T47D (cell line): ENCODE measurements at regions not wholly inside any gene's neighbourhood (a gene's known extent, or its start where the extent isn't known, plus 50 kb on each side); places are given as distances from the start of the nearest gene placed in this dataset.

Source experiments
- DNase-seq, 2 experiments: peaks; one replicate each; pipeline versions ENCODE4 v3.0.0 to v3.0.0-alpha.2; 2011 to 2012; ENCODE audit warnings: low read depth in 1 of 2, low spot score in 1 of 2
- JUND ChIP-seq: IDR thresholded peaks from 2 replicates; pipeline ENCODE4 v1.6.1; 2012; ENCODE audit warnings: low read depth
- in situ Hi-C: cut with HindIII; loops from 2 replicates; pipeline ENCODE4 v1.10.0; 2016; ENCODE audit warnings: low sequenced_read_pairs, low pct_unique_long_range_greater_than_20kb

DNA sequence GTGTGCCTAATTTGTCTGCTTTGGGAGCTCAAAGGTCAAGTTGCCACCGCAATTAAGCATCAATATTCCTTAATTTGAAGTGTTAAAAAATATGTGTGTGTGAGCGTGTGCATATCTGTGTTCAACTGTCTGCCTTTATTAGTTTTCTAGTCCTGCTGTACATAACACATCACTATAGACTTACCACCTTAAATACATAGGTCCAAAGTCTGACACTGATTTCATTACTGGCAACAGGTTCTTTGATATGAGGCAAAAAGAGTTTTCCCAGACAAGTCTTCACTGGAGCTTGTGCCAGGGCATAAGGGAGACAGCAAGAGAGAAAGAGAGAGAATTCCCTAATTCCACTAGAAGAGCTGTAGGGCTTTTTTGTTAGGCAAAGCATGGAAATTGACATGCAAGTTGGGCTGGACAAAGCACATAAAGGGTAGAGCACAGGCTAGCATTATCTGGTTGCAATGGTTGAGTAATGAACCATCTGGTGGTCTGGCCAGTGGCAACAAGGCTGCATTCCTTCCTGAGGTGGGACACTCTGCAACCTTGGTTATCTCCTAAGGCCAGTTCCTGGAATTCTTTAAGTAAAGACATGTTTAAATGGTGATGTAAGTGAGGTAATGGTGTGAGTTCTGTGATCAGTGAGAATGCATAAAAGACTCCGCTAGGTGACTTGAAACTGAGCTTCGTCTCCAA lies 457.2 kb upstream of the ADAMTS5 start:
- no peak for DNase-seq
- in situ Hi-C loops: no loop called here
- TF ChIP-seq JUND: no peak

GRCh38 chr21:27423038-27423437 lies 456.1 kb upstream of the ADAMTS5 start:
- in situ Hi-C loops: no loop called here
- peak in 1 of 2 experiments; percentile 28 for DNase-seq
- TF ChIP-seq JUND: no peak

GRCh38 chr21:27422435-27422834 lies 455.5 kb upstream of the ADAMTS5 start:
- TF ChIP-seq JUND: no peak
- in situ Hi-C loops: no loop called here
- DNase-seq: no peak

- no peak for DNase-seq
- no peak for TF ChIP-seq JUND
- in situ Hi-C loops: no loop called here
These were observed 454.8 kb upstream of the ADAMTS5 start for GRCh38 chr21:27421654-27422053.

- in situ Hi-C loops: no loop called here
- TF ChIP-seq JUND: no peak
- no peak for DNase-seq
These were observed 452.3 kb upstream of the ADAMTS5 start for GRCh38 chr21:27419153-27419552.

DNA sequence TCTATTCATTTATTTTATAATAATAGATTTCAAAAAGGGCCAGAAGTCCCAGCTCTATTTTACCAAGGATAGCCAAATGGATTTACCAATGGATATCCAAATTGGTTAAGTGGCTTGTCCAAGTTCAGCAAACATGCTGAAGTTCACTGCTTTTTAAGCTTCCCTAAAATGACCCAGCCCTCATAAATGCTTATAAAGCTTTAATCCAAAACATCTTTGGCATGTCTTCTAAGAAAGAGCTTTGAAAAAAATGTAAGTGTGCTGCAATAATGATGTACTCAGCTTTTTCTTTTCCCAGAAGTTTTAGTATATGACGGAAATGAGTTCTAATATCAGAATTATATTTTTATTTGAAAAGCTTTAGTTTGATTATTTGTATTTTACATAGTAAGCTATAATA lies 451.5 kb upstream of the ADAMTS5 start:
- DNase-seq: no peak
- in situ Hi-C loops: no loop called here
- TF ChIP-seq JUND: no peak

GRCh38 chr21:27412530-27412929 lies 445.6 kb upstream of the ADAMTS5 start:
- TF ChIP-seq JUND: no peak
- no peak for DNase-seq
- in situ Hi-C loops: no loop called here

GRCh38 chr21:27408826-27409225 lies 441.9 kb upstream of the ADAMTS5 start:
- DNase-seq: no peak
- TF ChIP-seq JUND: no peak
- in situ Hi-C loops: no loop called here

- TF ChIP-seq JUND: no peak
- no peak for DNase-seq
- in situ Hi-C loops: no loop called here
These were observed 440.4 kb upstream of the ADAMTS5 start for GRCh38 chr21:27407271-27407670.

DNA sequence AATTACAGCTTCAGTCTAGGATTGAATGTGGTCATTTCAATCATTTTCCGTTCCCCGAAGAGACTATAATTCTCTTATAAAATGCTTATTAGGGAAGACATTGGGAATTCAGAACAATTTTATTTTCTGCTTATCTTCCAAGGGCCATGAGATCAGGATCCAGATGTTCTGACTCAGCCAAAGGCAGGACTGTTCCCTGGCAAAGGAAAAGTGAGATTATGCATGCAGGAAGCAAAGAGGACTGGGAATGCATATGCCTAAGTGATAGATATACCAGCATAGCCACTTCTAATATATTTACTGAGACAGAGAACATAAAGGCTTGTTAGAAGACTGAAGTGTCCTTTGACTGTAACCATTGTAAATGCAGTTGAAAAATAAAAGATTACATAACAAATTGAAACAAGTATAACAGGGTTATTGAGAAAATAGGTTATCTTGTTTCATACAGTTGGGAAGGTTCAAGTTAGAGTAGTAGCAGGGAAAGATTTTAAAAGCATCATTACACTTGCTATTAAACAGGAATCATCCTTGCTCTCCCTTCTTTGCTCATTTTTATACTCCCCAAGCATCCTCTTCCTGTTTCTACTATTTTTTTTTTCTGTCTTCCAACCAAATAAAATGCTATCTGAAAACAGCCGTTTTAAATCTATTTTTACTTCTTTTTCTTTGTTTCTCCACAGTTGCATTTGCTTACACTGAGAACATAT lies 439.6 kb upstream of the ADAMTS5 start:
- no peak for TF ChIP-seq JUND
- DNase-seq: no peak
- in situ Hi-C loops: no loop called here

DNA sequence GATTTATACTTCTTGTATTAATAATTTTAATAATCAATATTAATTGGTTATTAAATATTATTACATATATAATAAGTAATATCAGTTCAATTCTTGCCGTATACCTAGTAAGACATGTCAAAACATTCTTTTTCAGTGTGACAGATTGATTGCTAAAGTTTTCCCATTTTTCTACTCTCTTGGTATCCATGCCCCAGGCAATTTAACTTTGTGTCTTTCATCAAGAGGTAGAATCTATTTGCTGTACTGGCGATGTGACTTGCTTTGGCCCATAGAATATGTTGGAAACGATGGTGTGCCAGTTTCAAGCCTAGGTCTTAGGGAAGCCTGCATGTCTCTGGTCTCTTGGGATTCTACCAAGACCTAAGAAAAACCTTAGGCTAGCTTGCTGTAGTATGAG lies 436.1 kb upstream of the ADAMTS5 start:
- TF ChIP-seq JUND: no peak
- in situ Hi-C loops: no loop called here
- DNase-seq: no peak

GRCh38 chr21:27400045-27400444 lies 433.2 kb upstream of the ADAMTS5 start:
- no peak for TF ChIP-seq JUND
- in situ Hi-C loops: no loop called here
- no peak for DNase-seq

DNA sequence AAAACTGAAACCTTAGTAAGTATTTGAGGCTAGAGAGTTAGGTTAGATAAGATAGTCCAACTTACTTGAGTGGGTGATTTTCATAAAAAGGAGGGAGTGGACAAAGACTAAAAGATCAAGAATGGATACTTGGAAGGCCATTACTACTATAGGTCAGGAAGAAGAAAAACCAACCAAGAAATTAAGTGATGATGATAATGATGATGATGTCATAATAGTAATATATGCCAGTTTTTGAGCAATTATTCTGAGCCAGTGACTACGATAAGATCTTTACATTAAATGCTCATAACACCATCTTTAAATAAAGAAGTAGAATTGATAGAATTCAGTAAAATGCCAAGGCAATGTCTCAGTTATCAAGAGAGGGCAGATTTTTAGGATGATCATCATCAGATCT lies 430.7 kb upstream of the ADAMTS5 start:
- no peak for TF ChIP-seq JUND
- in situ Hi-C loops: no loop called here
- DNase-seq: no peak
